Astrocyte (in vitro differentiated cells and primary cell): ENCODE measurements at regions not wholly inside any gene's neighbourhood (a gene's known extent, or its start where the extent isn't known, plus 50 kb on each side); places are given as distances from the start of the nearest gene placed in this dataset.

Source experiments
- DNase-seq: peaks from one replicate; pipeline ENCODE4 v3.0.0-alpha.2; 2010; ENCODE audit warnings: low read depth
- FAIRE-seq: peaks from 2 replicates; lab custom pipeline; 2011; peaks lifted over from hg19 to GRCh38; lab: Jason Lieb, UNC
- H2AFZ ChIP-seq: 2 replicates; pipeline ENCODE4 v1.6.0; 2012; ENCODE audit warnings: low read depth, low read length, inconsistent platforms
- H3K27ac ChIP-seq: 2 replicates; pipeline ENCODE4 v1.5.1; 2011; ENCODE audit warnings: low read depth, low read length, inconsistent platforms
- H3K27me3 ChIP-seq: 2 replicates; pipeline ENCODE4 v1.6.0; 2011; ENCODE audit warnings: low read length, inconsistent platforms; ENCODE audit not compliant: insufficient read depth
- H3K36me3 ChIP-seq: 2 replicates; pipeline ENCODE4 v1.5.1; 2011; ENCODE audit warnings: low read length, inconsistent platforms; ENCODE audit not compliant: insufficient read depth
- H3K4me1 ChIP-seq: 2 replicates; pipeline ENCODE4 v1.5.1; 2011; ENCODE audit warnings: low read length, inconsistent platforms; ENCODE audit not compliant: insufficient read depth
- H3K4me2 ChIP-seq: 2 replicates; pipeline ENCODE4 v1.6.0; 2012; ENCODE audit warnings: low read length, inconsistent platforms
- H3K4me3 ChIP-seq: 2 replicates; pipeline ENCODE4 v1.5.1; 2011; ENCODE audit warnings: low read depth, mild to moderate bottlenecking, low read length, inconsistent platforms; ENCODE audit not compliant: insufficient read depth
- H3K79me2 ChIP-seq: 2 replicates; pipeline ENCODE4 v1.6.0; 2012; ENCODE audit warnings: mild to moderate bottlenecking, low read length, inconsistent platforms; ENCODE audit not compliant: insufficient read depth
- H3K9ac ChIP-seq: 2 replicates; pipeline ENCODE4 v1.6.0; 2012; ENCODE audit warnings: mild to moderate bottlenecking, low read length, inconsistent platforms
- H3K9me3 ChIP-seq: 2 replicates; pipeline ENCODE4 v1.5.1; 2012; ENCODE audit warnings: low read depth, mild to moderate bottlenecking, low read length, inconsistent platforms; ENCODE audit not compliant: insufficient read depth
- H4K20me1 ChIP-seq: 2 replicates; pipeline ENCODE4 v1.6.0; 2012; ENCODE audit warnings: low read length, inconsistent platforms; ENCODE audit not compliant: insufficient read depth
- H3K27ac Mint-ChIP-seq: one replicate; pipeline ENCODE4 v1.8.0; 2021; ENCODE audit warnings: mild to moderate bottlenecking, mixed read lengths; ENCODE audit not compliant: unreplicated experiment
- H3K27me3 Mint-ChIP-seq: one replicate; pipeline ENCODE4 v1.8.0; 2021; ENCODE audit warnings: low read depth, mixed read lengths; ENCODE audit not compliant: unreplicated experiment
- H3K36me3 Mint-ChIP-seq: one replicate; pipeline ENCODE4 v1.8.0; 2021; ENCODE audit warnings: low read depth, mixed read lengths; ENCODE audit not compliant: unreplicated experiment
- H3K4me1 Mint-ChIP-seq: one replicate; pipeline ENCODE4 v1.8.0; 2021; ENCODE audit warnings: low read depth, mixed read lengths; ENCODE audit not compliant: unreplicated experiment
- H3K4me3 Mint-ChIP-seq: one replicate; pipeline ENCODE4 v1.8.0; 2021; ENCODE audit warnings: mild to moderate bottlenecking, moderate library complexity, mixed read lengths; ENCODE audit not compliant: unreplicated experiment
- H3K9me3 Mint-ChIP-seq: one replicate; pipeline ENCODE4 v1.8.0; 2021; ENCODE audit warnings: mild to moderate bottlenecking, mixed read lengths; ENCODE audit not compliant: unreplicated experiment
- CTCF ChIP-seq: IDR thresholded peaks from 2 replicates; pipeline ENCODE4 v1.5.1; 2011; ENCODE audit warnings: low read depth, mild to moderate bottlenecking, inconsistent platforms, low read length, moderate library complexity; ENCODE audit not compliant: insufficient read depth
- EZH2 ChIP-seq: IDR thresholded peaks from 2 replicates; pipeline ENCODE4 v1.6.1; 2012; ENCODE audit warnings: mild to moderate bottlenecking, low read length, inconsistent platforms; ENCODE audit not compliant: insufficient read depth

- Histone ChIP-seq H3K9me3 (no peaks in the 10 kb centered on the region), H3K27me3 (no peaks in the 10 kb centered on the region), H3K79me2 (no peaks in the 10 kb centered on the region), H3K27ac (no peak overlapping the region), H4K20me1 (no peaks in the 10 kb centered on the region), H3K9ac (no peak overlapping the region), H3K4me2 (no peak overlapping the region), H3K4me1 (peaks cover 10% of the 10 kb centered on the region), H3K4me3 (no peak overlapping the region), H2AFZ (no peak overlapping the region), H3K36me3 (no peaks in the 10 kb centered on the region)
- H3K27me3 Mint-ChIP-seq: no peaks in the 10 kb centered on the region
- H3K36me3 Mint-ChIP-seq: no peaks in the 10 kb centered on the region
- no peaks in the 10 kb centered on the region for H3K9me3 Mint-ChIP-seq
- TF ChIP-seq EZH2 (no peak), CTCF (no peak)
- FAIRE-seq: no peak
- no peak overlapping the region for H3K27ac Mint-ChIP-seq
- peaks cover 5% of the 10 kb centered on the region for H3K4me1 Mint-ChIP-seq
- H3K4me3 Mint-ChIP-seq: no peak overlapping the region
- peak; percentile 76 for DNase-seq
Measured at GRCh38 chr3:143901105-143901504, 52.8 kb upstream of the SLC9A9 start.

- H3K9me3 ChIP-seq: no peaks in the 10 kb centered on the region
- no peak overlapping the region for H3K9ac ChIP-seq
- TF ChIP-seq EZH2 (no peak), CTCF (no peak)
- H3K27me3 ChIP-seq: no peaks in the 10 kb centered on the region
- H3K4me1 ChIP-seq: peaks cover 10% of the 10 kb centered on the region
- no peaks in the 10 kb centered on the region for H3K27me3 Mint-ChIP-seq
- no peaks in the 10 kb centered on the region for H3K36me3 ChIP-seq
- no peaks in the 10 kb centered on the region for H3K36me3 Mint-ChIP-seq
- H3K9me3 Mint-ChIP-seq: no peaks in the 10 kb centered on the region
- no peak for DNase-seq
- no peak overlapping the region for H3K4me2 ChIP-seq
- H3K27ac Mint-ChIP-seq: no peak overlapping the region
- H4K20me1 ChIP-seq: no peaks in the 10 kb centered on the region
- H3K4me1 Mint-ChIP-seq: peaks cover 5% of the 10 kb centered on the region
- no peak for FAIRE-seq
- no peak overlapping the region for H3K4me3 ChIP-seq
- H3K27ac ChIP-seq: no peak overlapping the region
- no peak overlapping the region for H3K4me3 Mint-ChIP-seq
- no peak overlapping the region for H2AFZ ChIP-seq
- H3K79me2 ChIP-seq: no peaks in the 10 kb centered on the region
Measured at GRCh38 chr3:143902210-143902609, 53.9 kb upstream of the SLC9A9 start.

- Histone ChIP-seq H3K36me3 (no peaks in the 10 kb centered on the region), H3K9ac (no peak overlapping the region), H3K27ac (no peak overlapping the region), H3K4me1 (no peaks in the 10 kb centered on the region), H3K9me3 (no peaks in the 10 kb centered on the region), H4K20me1 (no peaks in the 10 kb centered on the region), H2AFZ (no peak overlapping the region), H3K27me3 (no peaks in the 10 kb centered on the region), H3K4me3 (no peak overlapping the region), H3K79me2 (no peaks in the 10 kb centered on the region), H3K4me2 (no peak overlapping the region)
- FAIRE-seq: no peak
- Mint-ChIP-seq H3K27me3 (no peaks in the 10 kb centered on the region), H3K4me3 (no peak overlapping the region), H3K36me3 (no peaks in the 10 kb centered on the region), H3K4me1 (no peaks in the 10 kb centered on the region), H3K27ac (no peak overlapping the region), H3K9me3 (no peaks in the 10 kb centered on the region)
- TF ChIP-seq CTCF (no peak), EZH2 (no peak)
- no peak for DNase-seq
Measured at GRCh38 chr3:143910756-143911155, 60.9 kb upstream of the DIPK2A start.
